Neural cell (in vitro differentiated cells): ENCODE measurements at regions not wholly inside any gene's neighbourhood (a gene's known extent, or its start where the extent isn't known, plus 50 kb on each side); places are given as distances from the start of the nearest gene placed in this dataset.

Source experiments
- EP300 ChIP-seq: fragments of 450-650 bp; conservative IDR thresholded peaks from 2 replicates; pipeline ENCODE4 v1.6.1; 2014; ENCODE audit warnings: antibody characterized with exemption, mild to moderate bottlenecking, moderate library complexity; ENCODE audit not compliant: poor library complexity, severe bottlenecking
- EZH2 ChIP-seq: fragments of 200-600, 300-800 bp; shearing (Covaris generic), sonication (generic); IDR thresholded peaks from 2 replicates; pipeline ENCODE4 v1.6.1; 2014; ENCODE audit warnings: antibody characterized with exemption, low read length, borderline replicate concordance, mild to moderate bottlenecking; ENCODE audit not compliant: insufficient read depth, poor library complexity, severe bottlenecking
- POLR2AphosphoS5 ChIP-seq: IDR thresholded peaks from 2 replicates; pipeline ENCODE4 v1.6.1; 2012
- RAD21 ChIP-seq: fragments of 450-650 bp; conservative IDR thresholded peaks from 2 replicates; pipeline ENCODE4 v1.6.1; 2014; ENCODE audit warnings: antibody characterized with exemption, mild to moderate bottlenecking, moderate library complexity
- TF ChIP-seq, protein P1 (sequence below): fragments of 450-650 bp; IDR thresholded peaks from 2 replicates; pipeline ENCODE4 v1.5.1; 2014; ENCODE audit warnings: antibody characterized with exemption, mild to moderate bottlenecking, moderate library complexity; ENCODE audit not compliant: poor library complexity, severe bottlenecking
- TF ChIP-seq, protein P2 (sequence below): IDR thresholded peaks from 2 replicates; pipeline ENCODE4 v1.6.1; 2012; ENCODE audit warnings: borderline replicate concordance

DNA sequence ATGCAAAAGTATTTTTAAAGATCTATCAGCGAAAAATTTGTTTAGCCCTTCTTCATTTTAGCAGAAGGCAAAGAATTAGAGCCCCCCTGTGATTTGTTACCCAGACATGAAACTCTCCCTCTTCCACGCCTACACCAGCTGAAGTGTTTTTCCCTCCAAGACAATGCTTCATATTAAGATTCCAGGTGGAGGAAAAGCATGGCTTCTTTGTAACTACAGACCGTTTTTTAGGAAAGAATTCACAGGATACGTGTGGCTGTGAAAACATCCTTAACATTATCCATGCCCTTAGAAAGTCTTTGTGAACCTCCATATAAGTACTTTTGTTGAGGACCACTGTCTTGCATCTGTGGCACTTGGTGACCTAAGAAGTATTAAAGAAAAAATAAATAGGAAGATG, 121.8 kb upstream of the MTAP start:
- TF ChIP-seq, protein P1, sequence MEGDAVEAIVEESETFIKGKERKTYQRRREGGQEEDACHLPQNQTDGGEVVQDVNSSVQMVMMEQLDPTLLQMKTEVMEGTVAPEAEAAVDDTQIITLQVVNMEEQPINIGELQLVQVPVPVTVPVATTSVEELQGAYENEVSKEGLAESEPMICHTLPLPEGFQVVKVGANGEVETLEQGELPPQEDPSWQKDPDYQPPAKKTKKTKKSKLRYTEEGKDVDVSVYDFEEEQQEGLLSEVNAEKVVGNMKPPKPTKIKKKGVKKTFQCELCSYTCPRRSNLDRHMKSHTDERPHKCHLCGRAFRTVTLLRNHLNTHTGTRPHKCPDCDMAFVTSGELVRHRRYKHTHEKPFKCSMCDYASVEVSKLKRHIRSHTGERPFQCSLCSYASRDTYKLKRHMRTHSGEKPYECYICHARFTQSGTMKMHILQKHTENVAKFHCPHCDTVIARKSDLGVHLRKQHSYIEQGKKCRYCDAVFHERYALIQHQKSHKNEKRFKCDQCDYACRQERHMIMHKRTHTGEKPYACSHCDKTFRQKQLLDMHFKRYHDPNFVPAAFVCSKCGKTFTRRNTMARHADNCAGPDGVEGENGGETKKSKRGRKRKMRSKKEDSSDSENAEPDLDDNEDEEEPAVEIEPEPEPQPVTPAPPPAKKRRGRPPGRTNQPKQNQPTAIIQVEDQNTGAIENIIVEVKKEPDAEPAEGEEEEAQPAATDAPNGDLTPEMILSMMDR = no peak
- TF ChIP-seq RAD21 (no peak), EZH2 (no peak), EP300 (no peak), POLR2AphosphoS5 (no peak)
- TF ChIP-seq, protein P2, sequence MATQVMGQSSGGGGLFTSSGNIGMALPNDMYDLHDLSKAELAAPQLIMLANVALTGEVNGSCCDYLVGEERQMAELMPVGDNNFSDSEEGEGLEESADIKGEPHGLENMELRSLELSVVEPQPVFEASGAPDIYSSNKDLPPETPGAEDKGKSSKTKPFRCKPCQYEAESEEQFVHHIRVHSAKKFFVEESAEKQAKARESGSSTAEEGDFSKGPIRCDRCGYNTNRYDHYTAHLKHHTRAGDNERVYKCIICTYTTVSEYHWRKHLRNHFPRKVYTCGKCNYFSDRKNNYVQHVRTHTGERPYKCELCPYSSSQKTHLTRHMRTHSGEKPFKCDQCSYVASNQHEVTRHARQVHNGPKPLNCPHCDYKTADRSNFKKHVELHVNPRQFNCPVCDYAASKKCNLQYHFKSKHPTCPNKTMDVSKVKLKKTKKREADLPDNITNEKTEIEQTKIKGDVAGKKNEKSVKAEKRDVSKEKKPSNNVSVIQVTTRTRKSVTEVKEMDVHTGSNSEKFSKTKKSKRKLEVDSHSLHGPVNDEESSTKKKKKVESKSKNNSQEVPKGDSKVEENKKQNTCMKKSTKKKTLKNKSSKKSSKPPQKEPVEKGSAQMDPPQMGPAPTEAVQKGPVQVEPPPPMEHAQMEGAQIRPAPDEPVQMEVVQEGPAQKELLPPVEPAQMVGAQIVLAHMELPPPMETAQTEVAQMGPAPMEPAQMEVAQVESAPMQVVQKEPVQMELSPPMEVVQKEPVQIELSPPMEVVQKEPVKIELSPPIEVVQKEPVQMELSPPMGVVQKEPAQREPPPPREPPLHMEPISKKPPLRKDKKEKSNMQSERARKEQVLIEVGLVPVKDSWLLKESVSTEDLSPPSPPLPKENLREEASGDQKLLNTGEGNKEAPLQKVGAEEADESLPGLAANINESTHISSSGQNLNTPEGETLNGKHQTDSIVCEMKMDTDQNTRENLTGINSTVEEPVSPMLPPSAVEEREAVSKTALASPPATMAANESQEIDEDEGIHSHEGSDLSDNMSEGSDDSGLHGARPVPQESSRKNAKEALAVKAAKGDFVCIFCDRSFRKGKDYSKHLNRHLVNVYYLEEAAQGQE = no peak
